PC-9 (cell line): ENCODE measurements at regions not wholly inside any gene's neighbourhood (a gene's known extent, or its start where the extent isn't known, plus 50 kb on each side); places are given as distances from the start of the nearest gene placed in this dataset.
"Not testable (repeated sequence)": the region's sequence is repeated elsewhere in the genome, so short reads cannot be mapped to it uniquely, and the experiment has no call there.

Source experiments
- BruUV-seq: library from RNA; stranded (reverse); fragments of 400-500 nt; replicated peaks from 2 replicates; lab custom pipeline; 2021; lab: Mats Ljungman, UMichigan
- CTCF ChIA-PET: fragments of 300-600 bp; sonication (Branson Sonifier 250); formaldehyde crosslinking; loops from one replicate; lab custom pipeline; 2022; ENCODE audit warnings: antibody characterized with exemption; lab: Charles Lee
- POLR2A ChIA-PET: fragments of 300-600 bp; sonication (Branson Sonifier 250); formaldehyde crosslinking; loops from one replicate; lab custom pipeline; 2022; ENCODE audit warnings: antibody characterized with exemption; ENCODE audit not compliant: unreplicated experiment; lab: Charles Lee
- DNase-seq, 2 experiments: peaks; one replicate each; pipeline versions ENCODE4 v3.0.0 to v3.0.0-alpha.2; 2015 to 2022; ENCODE audit warnings: mixed read lengths in 1 of 2
- H2AFZ ChIP-seq: fragments of 200-600 bp; sonication (generic); 2 replicates; pipeline ENCODE4 v1.8.1; 2017; ENCODE audit warnings: antibody characterized with exemption
- H3F3A ChIP-seq: fragments of 200-600 bp; sonication (generic); 2 replicates; pipeline ENCODE4 v1.8.1; 2017; ENCODE audit warnings: antibody characterized with exemption, mild to moderate bottlenecking, low read depth; ENCODE audit not compliant: insufficient read depth
- H3K27ac ChIP-seq: fragments of 200-600 bp; sonication (generic); 2 replicates; pipeline ENCODE4 v1.6.1; 2016; ENCODE audit warnings: mixed run types
- H3K27me3 ChIP-seq: fragments of 200-600 bp; sonication (generic); 2 replicates; pipeline ENCODE4 v1.6.1; 2016; ENCODE audit warnings: low read depth, mixed run types; ENCODE audit not compliant: insufficient read depth
- H3K36me3 ChIP-seq: fragments of 200-600 bp; sonication (generic); 2 replicates; pipeline ENCODE4 v1.6.1; 2016; ENCODE audit warnings: low read depth, mixed run types
- H3K4me1 ChIP-seq: fragments of 200-600 bp; sonication (generic); replicated peaks from 2 replicates; pipeline ENCODE4 v1.6.1; 2016; ENCODE audit warnings: mixed run types; ENCODE audit not compliant: insufficient read depth
- H3K4me2 ChIP-seq: fragments of 200-600 bp; sonication (generic); 2 replicates; pipeline ENCODE4 v1.6.1; 2017; ENCODE audit warnings: mixed run types
- H3K4me3 ChIP-seq: fragments of 200-600 bp; sonication (generic); 2 replicates; pipeline ENCODE4 v1.6.1; 2016; ENCODE audit warnings: mixed run types
- H3K79me2 ChIP-seq: fragments of 200-600 bp; sonication (generic); 2 replicates; pipeline ENCODE4 v1.6.1; 2017; ENCODE audit warnings: low read depth, mixed run types
- H3K9me2 ChIP-seq: fragments of 200-600 bp; sonication (generic); 2 replicates; pipeline ENCODE4 v1.8.1; 2017; ENCODE audit warnings: mild to moderate bottlenecking; ENCODE audit not compliant: insufficient read depth
- H3K9me3 ChIP-seq: fragments of 200-600 bp; sonication (generic); 2 replicates; pipeline ENCODE4 v1.8.1; 2016; ENCODE audit warnings: low read depth; ENCODE audit not compliant: insufficient read depth
- H4K20me1 ChIP-seq: fragments of 200-600 bp; sonication (generic); 2 replicates; pipeline ENCODE4 v1.8.1; 2017; ENCODE audit not compliant: insufficient read depth
- EZH2 ChIP-seq: fragments of 200-600 bp; sonication (generic); IDR thresholded peaks from 2 replicates; pipeline ENCODE4 v1.8.0; 2017; ENCODE audit warnings: antibody characterized with exemption, low read depth
- intact Hi-C: fragments of 100-400 bp; cut with micrococcal nuclease; formaldehyde crosslinking; loops from one replicate; pipeline ENCODE4 v1.10.0; 2022; ENCODE audit not compliant: unreplicated experiment
- TF ChIP-seq, protein P1 (sequence below): fragments of 200-600 bp; sonication (generic); conservative IDR thresholded peaks from 2 replicates; pipeline ENCODE4 v1.6.1; 2017; ENCODE audit warnings: mixed run types, antibody characterized with exemption, mild to moderate bottlenecking, moderate library complexity

DNA sequence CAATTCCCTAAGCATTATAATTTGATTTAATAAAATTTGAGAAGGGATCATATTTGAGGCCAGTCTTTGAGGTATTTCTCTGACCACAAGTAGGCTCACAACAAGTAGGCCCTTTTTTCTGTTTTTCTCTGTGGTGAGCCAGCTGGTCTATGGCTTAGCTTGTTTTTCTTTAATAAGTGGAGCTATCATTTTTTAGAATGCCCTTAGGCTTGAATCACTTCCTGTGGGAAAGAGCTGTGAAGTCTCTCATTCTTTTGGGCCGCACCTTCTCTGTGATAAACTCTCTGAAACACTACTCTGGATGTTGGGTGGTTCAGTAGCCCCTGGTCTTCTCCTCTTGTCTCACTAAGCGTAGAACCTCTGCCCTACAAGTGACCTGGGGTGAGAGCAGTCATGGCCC is 235.9 kb downstream of the SUCLG1 start:
- no peak for DNase-seq
- H3K27ac ChIP-seq: no peak overlapping the region

GRCh38 chr2:84221102-84221501 is 238.0 kb downstream of the SUCLG1 start:
- intact Hi-C loops, H3K36me3 ChIP-seq, H3K9me3 ChIP-seq, H3K27me3 ChIP-seq, H4K20me1 ChIP-seq, POLR2A ChIA-PET, H3F3A ChIP-seq, BruUV-seq, H3K79me2 ChIP-seq, H3K4me3 ChIP-seq, CTCF ChIA-PET, H3K27ac ChIP-seq, H3K4me1 ChIP-seq, DNase-seq, H3K4me2 ChIP-seq, H2AFZ ChIP-seq, H3K9me2 ChIP-seq: not testable (repeated sequence)

More for the DNA sequence above, 235.9 kb downstream of the SUCLG1 start:
- H3K27me3 ChIP-seq: no peaks in the 10 kb centered on the region
- BruUV-seq: no TSS peak
- no peak overlapping the region for H3K4me3 ChIP-seq
- H3K4me1 ChIP-seq: no peaks in the 10 kb centered on the region
- H3K36me3 ChIP-seq: no peaks in the 10 kb centered on the region
- no peaks in the 10 kb centered on the region for H4K20me1 ChIP-seq
- intact Hi-C loops: no loop called here
- no peaks in the 10 kb centered on the region for H3K79me2 ChIP-seq
- no peak for TF ChIP-seq EZH2
- TF ChIP-seq, protein P1, sequence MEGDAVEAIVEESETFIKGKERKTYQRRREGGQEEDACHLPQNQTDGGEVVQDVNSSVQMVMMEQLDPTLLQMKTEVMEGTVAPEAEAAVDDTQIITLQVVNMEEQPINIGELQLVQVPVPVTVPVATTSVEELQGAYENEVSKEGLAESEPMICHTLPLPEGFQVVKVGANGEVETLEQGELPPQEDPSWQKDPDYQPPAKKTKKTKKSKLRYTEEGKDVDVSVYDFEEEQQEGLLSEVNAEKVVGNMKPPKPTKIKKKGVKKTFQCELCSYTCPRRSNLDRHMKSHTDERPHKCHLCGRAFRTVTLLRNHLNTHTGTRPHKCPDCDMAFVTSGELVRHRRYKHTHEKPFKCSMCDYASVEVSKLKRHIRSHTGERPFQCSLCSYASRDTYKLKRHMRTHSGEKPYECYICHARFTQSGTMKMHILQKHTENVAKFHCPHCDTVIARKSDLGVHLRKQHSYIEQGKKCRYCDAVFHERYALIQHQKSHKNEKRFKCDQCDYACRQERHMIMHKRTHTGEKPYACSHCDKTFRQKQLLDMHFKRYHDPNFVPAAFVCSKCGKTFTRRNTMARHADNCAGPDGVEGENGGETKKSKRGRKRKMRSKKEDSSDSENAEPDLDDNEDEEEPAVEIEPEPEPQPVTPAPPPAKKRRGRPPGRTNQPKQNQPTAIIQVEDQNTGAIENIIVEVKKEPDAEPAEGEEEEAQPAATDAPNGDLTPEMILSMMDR: no peak
- no peaks in the 10 kb centered on the region for H3K9me3 ChIP-seq
- ChIA-PET CTCF (no interaction called here), POLR2A (no interaction called here)
- H3K9me2 ChIP-seq: no peaks in the 10 kb centered on the region
- H3K4me2 ChIP-seq: no peak overlapping the region
- H2AFZ ChIP-seq: no peak overlapping the region
- no peaks in the 10 kb centered on the region for H3F3A ChIP-seq

GRCh38 chr2:84217456-84217855 is 241.6 kb downstream of the SUCLG1 start:
- H3K4me3 ChIP-seq: no peak overlapping the region
- CTCF ChIA-PET: no interaction called here

More at GRCh38 chr2:84217456-84217855, 241.6 kb downstream of the SUCLG1 start:
- no peak overlapping the region for H2AFZ ChIP-seq
- no TSS peak for BruUV-seq
- H3K4me1 ChIP-seq: no peaks in the 10 kb centered on the region
- no peaks in the 10 kb centered on the region for H4K20me1 ChIP-seq
- intact Hi-C loops: no loop called here
- no peaks in the 10 kb centered on the region for H3F3A ChIP-seq
- no peaks in the 10 kb centered on the region for H3K9me3 ChIP-seq
- no peaks in the 10 kb centered on the region for H3K36me3 ChIP-seq
- H3K27ac ChIP-seq: no peak overlapping the region
- POLR2A ChIA-PET: no interaction called here
- H3K4me2 ChIP-seq: no peak overlapping the region
- TF ChIP-seq, protein P1: no peak
- no peak for TF ChIP-seq EZH2
- no peaks in the 10 kb centered on the region for H3K27me3 ChIP-seq
- H3K9me2 ChIP-seq: no peaks in the 10 kb centered on the region
- no peaks in the 10 kb centered on the region for H3K79me2 ChIP-seq
- no peak for DNase-seq
